HEK293 (cell line): ENCODE measurements at regions not wholly inside any gene's neighbourhood (a gene's known extent, or its start where the extent isn't known, plus 50 kb on each side); places are given as distances from the start of the nearest gene placed in this dataset.

Experiments
- ZNF133 ChIP-seq: fragments of 450-650 bp; formaldehyde crosslinking; IDR thresholded peaks from 2 replicates; pipeline ENCODE4 v1.5.1; 2016; ENCODE audit warnings: missing biosample characterization, missing genetic modification characterization
- ZNF248 ChIP-seq: fragments of 450-650 bp; formaldehyde crosslinking; IDR thresholded peaks from 2 replicates; pipeline ENCODE4 v1.5.1; 2017; ENCODE audit warnings: missing biosample characterization, missing genetic modification characterization
- ZNF433 ChIP-seq: fragments of 450-650 bp; formaldehyde crosslinking; IDR thresholded peaks from 2 replicates; pipeline ENCODE4 v1.5.1; 2016; ENCODE audit warnings: missing biosample characterization, missing genetic modification characterization, low read depth
- ZNF670 ChIP-seq: fragments of 450-650 bp; formaldehyde crosslinking; IDR thresholded peaks from 2 replicates; pipeline ENCODE4 v1.5.1; 2016; ENCODE audit warnings: missing biosample characterization, missing genetic modification characterization, low read depth
- ZSCAN16 ChIP-seq: fragments of 450-650 bp; formaldehyde crosslinking; IDR thresholded peaks from 2 replicates; pipeline ENCODE4 v1.5.1; 2016; ENCODE audit warnings: missing biosample characterization, missing genetic modification characterization
- TF ChIP-seq, protein P1 (sequence below): fragments of 450-650 bp; formaldehyde crosslinking; IDR thresholded peaks from 2 replicates; pipeline ENCODE4 v1.5.1; 2016; ENCODE audit warnings: missing biosample characterization, missing genetic modification characterization
- TF ChIP-seq, protein P2 (sequence below): fragments of 450-650 bp; formaldehyde crosslinking; IDR thresholded peaks from 2 replicates; pipeline ENCODE4 v1.5.1; 2016; ENCODE audit warnings: missing biosample characterization, missing genetic modification characterization
- TF ChIP-seq, protein P3 (sequence below): fragments of 450-650 bp; formaldehyde crosslinking; IDR thresholded peaks from 2 replicates; pipeline ENCODE4 v1.5.1; 2016; ENCODE audit warnings: missing biosample characterization, missing genetic modification characterization
- TF ChIP-seq, protein P4 (sequence below): fragments of 450-650 bp; formaldehyde crosslinking; IDR thresholded peaks from 2 replicates; pipeline ENCODE4 v1.5.1; 2016; ENCODE audit warnings: missing biosample characterization, missing genetic modification characterization

DNA sequence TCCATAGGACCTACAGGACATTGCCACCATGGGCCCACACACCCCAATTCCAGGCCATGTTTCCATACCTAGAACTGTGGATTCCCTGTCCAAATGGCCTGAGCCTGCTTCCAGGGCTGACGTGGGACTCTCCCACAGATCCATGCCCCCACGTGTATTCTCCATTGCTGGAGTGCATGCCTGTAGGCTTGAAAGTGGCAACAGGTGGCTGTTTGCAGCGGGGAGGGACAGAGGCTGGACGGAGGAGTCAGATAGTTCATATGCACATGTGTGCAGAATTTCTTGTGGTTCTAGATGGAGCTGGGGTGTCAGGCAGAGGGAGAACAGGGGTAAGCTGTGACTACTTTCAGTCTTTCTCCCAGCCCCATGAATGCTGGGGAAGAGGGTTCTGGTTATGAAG lies 285.7 kb upstream of the ANKRD55 start:
- TF ChIP-seq, protein P1, sequence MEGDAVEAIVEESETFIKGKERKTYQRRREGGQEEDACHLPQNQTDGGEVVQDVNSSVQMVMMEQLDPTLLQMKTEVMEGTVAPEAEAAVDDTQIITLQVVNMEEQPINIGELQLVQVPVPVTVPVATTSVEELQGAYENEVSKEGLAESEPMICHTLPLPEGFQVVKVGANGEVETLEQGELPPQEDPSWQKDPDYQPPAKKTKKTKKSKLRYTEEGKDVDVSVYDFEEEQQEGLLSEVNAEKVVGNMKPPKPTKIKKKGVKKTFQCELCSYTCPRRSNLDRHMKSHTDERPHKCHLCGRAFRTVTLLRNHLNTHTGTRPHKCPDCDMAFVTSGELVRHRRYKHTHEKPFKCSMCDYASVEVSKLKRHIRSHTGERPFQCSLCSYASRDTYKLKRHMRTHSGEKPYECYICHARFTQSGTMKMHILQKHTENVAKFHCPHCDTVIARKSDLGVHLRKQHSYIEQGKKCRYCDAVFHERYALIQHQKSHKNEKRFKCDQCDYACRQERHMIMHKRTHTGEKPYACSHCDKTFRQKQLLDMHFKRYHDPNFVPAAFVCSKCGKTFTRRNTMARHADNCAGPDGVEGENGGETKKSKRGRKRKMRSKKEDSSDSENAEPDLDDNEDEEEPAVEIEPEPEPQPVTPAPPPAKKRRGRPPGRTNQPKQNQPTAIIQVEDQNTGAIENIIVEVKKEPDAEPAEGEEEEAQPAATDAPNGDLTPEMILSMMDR, result no peak
- TF ChIP-seq, protein P2, sequence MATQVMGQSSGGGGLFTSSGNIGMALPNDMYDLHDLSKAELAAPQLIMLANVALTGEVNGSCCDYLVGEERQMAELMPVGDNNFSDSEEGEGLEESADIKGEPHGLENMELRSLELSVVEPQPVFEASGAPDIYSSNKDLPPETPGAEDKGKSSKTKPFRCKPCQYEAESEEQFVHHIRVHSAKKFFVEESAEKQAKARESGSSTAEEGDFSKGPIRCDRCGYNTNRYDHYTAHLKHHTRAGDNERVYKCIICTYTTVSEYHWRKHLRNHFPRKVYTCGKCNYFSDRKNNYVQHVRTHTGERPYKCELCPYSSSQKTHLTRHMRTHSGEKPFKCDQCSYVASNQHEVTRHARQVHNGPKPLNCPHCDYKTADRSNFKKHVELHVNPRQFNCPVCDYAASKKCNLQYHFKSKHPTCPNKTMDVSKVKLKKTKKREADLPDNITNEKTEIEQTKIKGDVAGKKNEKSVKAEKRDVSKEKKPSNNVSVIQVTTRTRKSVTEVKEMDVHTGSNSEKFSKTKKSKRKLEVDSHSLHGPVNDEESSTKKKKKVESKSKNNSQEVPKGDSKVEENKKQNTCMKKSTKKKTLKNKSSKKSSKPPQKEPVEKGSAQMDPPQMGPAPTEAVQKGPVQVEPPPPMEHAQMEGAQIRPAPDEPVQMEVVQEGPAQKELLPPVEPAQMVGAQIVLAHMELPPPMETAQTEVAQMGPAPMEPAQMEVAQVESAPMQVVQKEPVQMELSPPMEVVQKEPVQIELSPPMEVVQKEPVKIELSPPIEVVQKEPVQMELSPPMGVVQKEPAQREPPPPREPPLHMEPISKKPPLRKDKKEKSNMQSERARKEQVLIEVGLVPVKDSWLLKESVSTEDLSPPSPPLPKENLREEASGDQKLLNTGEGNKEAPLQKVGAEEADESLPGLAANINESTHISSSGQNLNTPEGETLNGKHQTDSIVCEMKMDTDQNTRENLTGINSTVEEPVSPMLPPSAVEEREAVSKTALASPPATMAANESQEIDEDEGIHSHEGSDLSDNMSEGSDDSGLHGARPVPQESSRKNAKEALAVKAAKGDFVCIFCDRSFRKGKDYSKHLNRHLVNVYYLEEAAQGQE, result no peak
- TF ChIP-seq ZSCAN16, result no peak
- TF ChIP-seq ZNF433, result no peak
- no peak for TF ChIP-seq ZNF248 (tag by site-specific recombination)
- TF ChIP-seq ZNF133 (tag by site-specific recombination), result no peak
- TF ChIP-seq, protein P3, sequence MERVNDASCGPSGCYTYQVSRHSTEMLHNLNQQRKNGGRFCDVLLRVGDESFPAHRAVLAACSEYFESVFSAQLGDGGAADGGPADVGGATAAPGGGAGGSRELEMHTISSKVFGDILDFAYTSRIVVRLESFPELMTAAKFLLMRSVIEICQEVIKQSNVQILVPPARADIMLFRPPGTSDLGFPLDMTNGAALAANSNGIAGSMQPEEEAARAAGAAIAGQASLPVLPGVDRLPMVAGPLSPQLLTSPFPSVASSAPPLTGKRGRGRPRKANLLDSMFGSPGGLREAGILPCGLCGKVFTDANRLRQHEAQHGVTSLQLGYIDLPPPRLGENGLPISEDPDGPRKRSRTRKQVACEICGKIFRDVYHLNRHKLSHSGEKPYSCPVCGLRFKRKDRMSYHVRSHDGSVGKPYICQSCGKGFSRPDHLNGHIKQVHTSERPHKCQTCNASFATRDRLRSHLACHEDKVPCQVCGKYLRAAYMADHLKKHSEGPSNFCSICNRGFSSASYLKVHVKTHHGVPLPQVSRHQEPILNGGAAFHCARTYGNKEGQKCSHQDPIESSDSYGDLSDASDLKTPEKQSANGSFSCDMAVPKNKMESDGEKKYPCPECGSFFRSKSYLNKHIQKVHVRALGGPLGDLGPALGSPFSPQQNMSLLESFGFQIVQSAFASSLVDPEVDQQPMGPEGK, result no peak
- no peak for TF ChIP-seq ZNF670 (tag by site-specific recombination)
- TF ChIP-seq, protein P4, sequence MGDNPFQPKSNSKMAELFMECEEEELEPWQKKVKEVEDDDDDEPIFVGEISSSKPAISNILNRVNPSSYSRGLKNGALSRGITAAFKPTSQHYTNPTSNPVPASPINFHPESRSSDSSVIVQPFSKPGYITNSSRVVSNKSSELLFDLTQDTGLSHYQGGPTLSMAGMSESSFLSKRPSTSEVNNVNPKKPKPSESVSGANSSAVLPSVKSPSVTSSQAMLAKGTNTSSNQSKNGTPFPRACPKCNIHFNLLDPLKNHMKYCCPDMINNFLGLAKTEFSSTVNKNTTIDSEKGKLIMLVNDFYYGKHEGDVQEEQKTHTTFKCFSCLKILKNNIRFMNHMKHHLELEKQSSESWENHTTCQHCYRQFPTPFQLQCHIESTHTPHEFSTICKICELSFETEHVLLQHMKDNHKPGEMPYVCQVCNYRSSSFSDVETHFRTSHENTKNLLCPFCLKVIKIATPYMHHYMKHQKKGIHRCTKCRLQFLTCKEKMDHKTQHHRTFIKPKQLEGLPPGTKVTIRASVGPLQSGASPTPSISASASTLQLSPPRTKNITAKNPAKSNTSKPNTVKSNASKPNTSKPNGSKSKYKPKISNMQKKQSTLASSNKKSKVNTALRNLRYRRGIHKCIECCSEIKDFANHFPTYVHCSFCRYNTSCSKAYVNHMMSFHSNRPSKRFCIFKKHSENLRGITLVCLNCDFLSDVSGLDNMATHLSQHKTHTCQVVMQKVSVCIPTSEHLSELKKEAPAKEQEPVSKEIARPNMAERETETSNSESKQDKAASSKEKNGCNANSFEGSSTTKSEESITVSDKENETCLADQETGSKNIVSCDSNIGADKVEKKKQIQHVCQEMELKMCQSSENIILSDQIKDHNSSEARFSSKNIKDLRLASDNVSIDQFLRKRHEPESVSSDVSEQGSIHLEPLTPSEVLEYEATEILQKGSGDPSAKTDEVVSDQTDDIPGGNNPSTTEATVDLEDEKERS (tag by site-specific recombination), result no peak
